GM12878 (cell line): ENCODE measurements at regions not wholly inside any gene's neighbourhood (a gene's known extent, or its start where the extent isn't known, plus 50 kb on each side); places are given as distances from the start of the nearest gene placed in this dataset.

Experiments used
- BRCA1 ChIP-seq: IDR thresholded peaks from 2 replicates; pipeline ENCODE4 v1.6.1; 2011; ENCODE audit warnings: low read depth, low read length, improper control_type of control experiment
- EP300 ChIP-seq, 2 experiments: fragments of 150-350 bp in 1 of 2; IDR thresholded peaks; 2 replicates each; pipeline ENCODE4 v1.6.1; 2011 to 2012; ENCODE audit warnings: low read depth in 2 of 2, low read length in 2 of 2, borderline replicate concordance in 1 of 2, improper control_type of control experiment in 1 of 2, inconsistent platforms in 1 of 2; ENCODE audit not compliant: control insufficient read depth in 1 of 2

- TF ChIP-seq EP300 (IDR thresholded peaks at IDR 0.05; ENCODE audit: borderline replicate concordance in 1 of 2, control insufficient read depth in 1 of 2, low read depth in 2 of 2, low read length in 2 of 2): no peak
- no peak for TF ChIP-seq BRCA1
These were observed 188.5 kb downstream of the PWWP3B start for GRCh38 chrX:106356580-106356979.
